K562 (cell line): ENCODE measurements at regions not wholly inside any gene's neighbourhood (a gene's known extent, or its start where the extent isn't known, plus 50 kb on each side); places are given as distances from the start of the nearest gene placed in this dataset.
A peak's percentile ranks its signal among the peaks of the same experiment; 100 is the strongest.

Source experiments
- ATAC-seq: fragments of 200-7000 bp; cut with Tn5 transposase; 3 replicates; pipeline ENCODE4 v1.9.1; 2020; ENCODE audit warnings: moderate library complexity
- BruUV-seq: library from RNA; stranded (reverse); fragments of 400-500 nt; replicated peaks from 2 replicates; lab custom pipeline; 2021; lab: Mats Ljungman, UMichigan
- CTCF ChIA-PET: fragments of 300-600 bp; formaldehyde crosslinking; extraction: SDS; loops from one replicate; lab custom pipeline; 2021; ENCODE audit warnings: low intra/inter-chr PET ratio; lab: Yijun Ruan, JAX
- POLR2A ChIA-PET: fragments of 300-600, 350-650 bp; sonication (Branson Sonifier 250); formaldehyde crosslinking; extraction: SDS; loops from one replicate; lab custom pipeline; 2021; ENCODE audit warnings: antibody characterized with exemption, inconsistent platforms; lab: Yijun Ruan, JAX
- DNase-seq, 4 experiments: peaks; one replicate each; pipeline versions ENCODE4 v3.0.0 to v3.0.0-alpha.2; 2011 to 2018; ENCODE audit warnings: low spot score in 3 of 4, mixed read lengths in 3 of 4; ENCODE audit errors: extremely low read depth in 1 of 4
- FAIRE-seq: peaks from 2 replicates; lab custom pipeline; 2011; peaks lifted over from hg19 to GRCh38; lab: Jason Lieb, UNC
- H2AFZ ChIP-seq: 2 replicates; pipeline ENCODE4 v1.6.0; 2011; ENCODE audit warnings: low read depth, low read length, control low read depth, inconsistent platforms
- H3K27ac ChIP-seq: fragments of 200-600 bp; 3 replicates; pipeline ENCODE4 v1.8.0; 2011; ENCODE audit warnings: low read depth, mild to moderate bottlenecking, control low read depth, inconsistent platforms, low read length, moderate library complexity, mixed read lengths; ENCODE audit errors: extremely low read depth
- H3K27me3 ChIP-seq, 2 experiments: fragments of 300-600 bp in 1 of 2; 2 replicates in 1 of 2; 3 replicates in 1 of 2; pipeline versions ENCODE4 v1.6.0 to v1.8.0; 2011; ENCODE audit warnings: inconsistent platforms in 2 of 2, low read length in 2 of 2, mild to moderate bottlenecking in 1 of 2, mixed read lengths in 1 of 2, moderate library complexity in 1 of 2; ENCODE audit not compliant: control insufficient read depth in 2 of 2, insufficient read depth in 2 of 2
- H3K36me3 ChIP-seq: fragments of 300-600 bp; 3 replicates; pipeline ENCODE4 v1.8.0; 2011; ENCODE audit warnings: mild to moderate bottlenecking, low read length, inconsistent platforms; ENCODE audit not compliant: control insufficient read depth, insufficient read depth
- H3K4me1 ChIP-seq, 2 experiments: fragments of 200-600 bp in 1 of 2; replicated peaks in 1 of 2; 2 replicates in 1 of 2; 3 replicates in 1 of 2; pipeline versions ENCODE4 v1.5.1 to v1.8.0; 2011; ENCODE audit warnings: inconsistent platforms in 2 of 2, low read length in 2 of 2, mild to moderate bottlenecking in 1 of 2, mixed read lengths in 1 of 2, moderate library complexity in 1 of 2; ENCODE audit not compliant: control insufficient read depth in 2 of 2, insufficient read depth in 2 of 2
- H3K4me2 ChIP-seq: 2 replicates; pipeline ENCODE4 v1.6.1; 2011; ENCODE audit warnings: low read length, control low read depth, inconsistent platforms, mixed read lengths; ENCODE audit not compliant: insufficient read depth
- H3K4me3 ChIP-seq: fragments of 200-600 bp; sonication (generic), shearing (Covaris generic); 2 replicates; pipeline ENCODE4 v1.5.1; 2016; ENCODE audit warnings: control low read depth, inconsistent platforms
- H3K79me2 ChIP-seq: fragments of 200-600 bp; 3 replicates; pipeline ENCODE4 v1.8.0; 2011; ENCODE audit warnings: low read length, inconsistent platforms; ENCODE audit not compliant: control insufficient read depth, insufficient read depth
- H3K9ac ChIP-seq, 2 experiments: 2 replicates each; pipeline versions ENCODE4 v1.6.0 to v1.6.1; 2011; ENCODE audit warnings: low read depth in 2 of 2, low read length in 2 of 2, control low read depth in 1 of 2, inconsistent platforms in 1 of 2, mild to moderate bottlenecking in 1 of 2, mixed read lengths in 1 of 2; ENCODE audit not compliant: insufficient read depth in 1 of 2
- H3K9me1 ChIP-seq: one replicate; pipeline ENCODE4 v1.6.0; 2011; ENCODE audit warnings: inconsistent platforms, mild to moderate bottlenecking, low read length, moderate library complexity; ENCODE audit not compliant: control insufficient read depth, insufficient read depth
- H3K9me3 ChIP-seq: replicated peaks from 2 replicates; pipeline ENCODE4 v1.5.1; 2011; ENCODE audit warnings: low read depth, low read length, inconsistent platforms; ENCODE audit not compliant: control insufficient read depth, insufficient read depth
- H4K20me1 ChIP-seq: replicated peaks from 2 replicates; pipeline ENCODE4 v1.6.1; 2011; ENCODE audit warnings: low read length, inconsistent platforms, mixed read lengths; ENCODE audit not compliant: control insufficient read depth, insufficient read depth
- GATAD2B ChIP-seq: fragments of 450-650 bp; IDR thresholded peaks from 2 replicates; pipeline ENCODE4 v1.6.1; 2017; ENCODE audit warnings: mild to moderate bottlenecking, borderline replicate concordance
- NFIC ChIP-seq: fragments of 450-650 bp; IDR thresholded peaks from 2 replicates; pipeline ENCODE4 v1.6.1; 2017; ENCODE audit warnings: mild to moderate bottlenecking, inconsistent platforms
- ZKSCAN8 ChIP-seq: fragments of 200-800 bp; sonication (Bioruptor generic); IDR thresholded peaks from 2 replicates; pipeline ENCODE4 v1.6.1; 2016; ENCODE audit warnings: missing genetic modification characterization, missing compliant biosample characterization
- ZNF655 ChIP-seq: fragments of 250-450 bp; sonication (Bioruptor Pico); IDR thresholded peaks from 2 replicates; pipeline ENCODE4 v1.5.0; 2021
- WGBS: fragments of 100-300 bp; shearing (Covaris generic); methylation state at CpG from one replicate; pipeline ENCODE4 v1.1.6; 2016; ENCODE audit warnings: low coverage, mixed read lengths; ENCODE audit not compliant: insufficient coverage; ENCODE audit errors: missing lambda C conversion rate; 5-methylcytosine and 5-hydroxymethylcytosine counted together
- in situ Hi-C: fragments of 300-500 bp; cut with MboI; formaldehyde crosslinking; loops from 4 replicates; pipeline ENCODE4 v1.15.0; 2018; ENCODE audit warnings: inconsistent platforms, mixed read lengths
- intact Hi-C: fragments of 100-400 bp; cut with micrococcal nuclease; formaldehyde crosslinking; loops from 2 replicates; pipeline ENCODE4 v1.14.2; 2022

DNA sequence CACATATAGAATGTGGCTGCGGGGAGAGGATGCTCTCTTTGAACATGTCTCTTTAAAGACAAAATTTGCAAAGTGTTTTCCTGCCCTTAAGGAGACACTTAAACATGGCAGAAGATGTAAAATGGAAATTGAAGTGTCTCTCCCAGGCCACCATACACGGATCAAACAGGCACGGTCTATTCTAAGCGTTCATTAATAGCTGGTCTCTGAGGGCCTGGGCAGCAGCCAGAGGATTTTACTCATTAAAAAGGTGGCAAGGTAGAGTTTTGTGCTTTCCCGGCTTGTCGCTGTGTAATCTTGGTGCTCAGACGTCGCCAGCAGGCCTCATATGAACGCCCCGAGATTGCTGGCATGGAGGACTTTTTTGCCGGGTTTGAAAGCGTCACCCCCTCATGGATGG, 205.5 kb downstream of the EMX2 start:
- Histone ChIP-seq H3K36me3 (no peaks in the 10 kb centered on the region), H3K27me3 (peaks cover 0 to 8% of the 10 kb centered on the region in 2 experiments; a peak in 1 of 5 replicates), H3K9ac (no peak overlapping the region), H2AFZ (no peak overlapping the region), H3K9me3 (no peaks in the 10 kb centered on the region), H3K79me2 (no peaks in the 10 kb centered on the region), H3K9me1 (no peaks in the 10 kb centered on the region), H3K4me2 (no peak overlapping the region; the same call in 1 of the 2 replicates), H3K4me3 (no peak overlapping the region), H3K4me1 (0 out of 5 replicates have a peak, but pooled peaks cover 0 to 2% of the 10 kb centered on the region in 2 experiments), H4K20me1 (no peaks in the 10 kb centered on the region), H3K27ac (no peak overlapping the region)
- FAIRE-seq = no peak
- no TSS peak for BruUV-seq
- 16% methylated on average over 10 of the region's 12 CpGs for WGBS
- no peak for DNase-seq
- in situ Hi-C loops (no loop called here), intact Hi-C loops (no loop called here)
- ATAC-seq = no peak
- CTCF ChIA-PET = no interaction called here
- TF ChIP-seq GATAD2B = no peak
- peak; percentile 61; the same call in 1 of the 2 replicates for TF ChIP-seq ZKSCAN8
- POLR2A ChIA-PET = no interaction called here

GRCh38 chr10:117750616-117751015, 208.1 kb downstream of the EMX2 start:
- no peak overlapping the region for H2AFZ ChIP-seq
- 53% methylated on average over 4 of the region's 4 CpGs for WGBS
- no peak overlapping the region for H3K27ac ChIP-seq
- FAIRE-seq = no peak
- H3K4me2 ChIP-seq = no peak overlapping the region
- H3K4me3 ChIP-seq = no peak overlapping the region
- H4K20me1 ChIP-seq = no peaks in the 10 kb centered on the region
- DNase-seq = no peak
- in situ Hi-C loops (no loop called here), intact Hi-C loops (no loop called here)
- ATAC-seq = no peak
- no TSS peak for BruUV-seq
- ChIA-PET CTCF (no interaction called here), POLR2A (no interaction called here)
- no peaks in the 10 kb centered on the region for H3K79me2 ChIP-seq
- peaks cover 0 to 2% of the 10 kb centered on the region in 2 experiments; a peak in 1 of 5 replicates for H3K4me1 ChIP-seq
- peaks cover 0 to 8% of the 10 kb centered on the region in 2 experiments; a peak in 1 of 5 replicates for H3K27me3 ChIP-seq
- H3K36me3 ChIP-seq = no peaks in the 10 kb centered on the region
- no peaks in the 10 kb centered on the region for H3K9me3 ChIP-seq
- no peaks in the 10 kb centered on the region for H3K9me1 ChIP-seq
- no peak overlapping the region for H3K9ac ChIP-seq
- TF ChIP-seq ZNF655 (CRISPR knock-in tag) (no peak), NFIC (peak; percentile 18; the same call in 1 of the 2 replicates)
